ENCODE measurements at regions not wholly inside any gene's neighbourhood (a gene's known extent, or its start where the extent isn't known, plus 50 kb on each side); places are given as distances from the start of the nearest gene placed in this dataset.
A peak's percentile ranks its signal among the peaks of the same experiment; 100 is the strongest.
"Not testable (repeated sequence)": the region's sequence is repeated elsewhere in the genome, so short reads cannot be mapped to it uniquely, and the experiment has no call there.

DNA sequence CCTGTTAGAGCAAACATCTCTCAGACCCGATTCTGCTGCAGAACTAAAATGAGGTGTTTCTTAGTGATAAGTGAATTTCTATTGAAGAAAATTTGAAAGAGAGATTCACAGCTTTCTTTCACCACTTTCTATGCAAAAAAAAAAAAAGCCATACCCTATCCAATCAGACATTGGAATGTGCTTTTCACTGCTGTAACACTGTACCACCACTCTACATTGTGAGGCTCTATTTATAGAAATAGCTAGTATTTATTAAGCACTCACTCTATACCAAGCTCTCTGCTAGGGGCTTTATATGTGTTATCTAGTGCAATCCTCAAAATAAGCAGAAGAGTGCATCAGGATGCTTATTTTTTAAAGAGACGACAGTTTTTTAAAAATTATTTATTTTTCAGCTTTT, 580.6 kb upstream of the VRK2 start:
- H3K9me3 ChIP-seq (ENCODE audit: low read length): no peaks in the 10 kb centered on the region
- H3K9ac ChIP-seq (ENCODE audit: low read length): no peak overlapping the region
- DNase-seq: no peak

DNA sequence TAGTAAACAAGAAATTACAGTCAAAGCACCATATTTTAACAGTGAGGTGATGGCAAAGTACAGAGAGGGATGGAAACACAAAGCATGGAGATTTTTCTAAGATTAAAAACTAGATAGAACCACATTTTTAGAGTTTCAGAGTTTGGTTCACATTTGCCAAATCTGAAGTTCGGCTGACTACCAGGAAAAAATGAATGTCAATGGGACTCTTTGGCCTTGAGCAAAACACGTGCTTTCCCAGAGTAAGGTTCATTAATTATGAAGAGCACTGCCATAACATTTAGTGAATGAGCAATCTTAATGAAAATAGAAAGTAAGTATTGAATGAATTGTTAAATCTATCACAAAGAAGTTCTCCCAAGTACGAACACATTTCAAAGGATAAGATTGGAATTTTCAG, 571.2 kb upstream of the VRK2 start:
- no peaks in the 10 kb centered on the region for H4K20me1 ChIP-seq (ENCODE audit: insufficient read depth, low read depth, low read length)
- no peak overlapping the region for H3K4me3 ChIP-seq (ENCODE audit: low read length)
- no peaks in the 10 kb centered on the region for H3K4me1 ChIP-seq (ENCODE audit: low read length)
- no peaks in the 10 kb centered on the region for H3K9me3 ChIP-seq (ENCODE audit: low read length)
- H3K9me2 ChIP-seq (replicated peaks; ENCODE audit: insufficient read depth, low read length): no peaks in the 10 kb centered on the region
- H2AFZ ChIP-seq (ENCODE audit: low read length): no peak overlapping the region
- H3K36me3 ChIP-seq (ENCODE audit: insufficient read depth, low read length): no peaks in the 10 kb centered on the region
- no peaks in the 10 kb centered on the region for H3K79me2 ChIP-seq (ENCODE audit: low read length)
- no peak overlapping the region for H3K9ac ChIP-seq (ENCODE audit: low read length)
- H3K4me2 ChIP-seq (ENCODE audit: low read depth, low read length, poor library complexity, severe bottlenecking): no peak overlapping the region
- DNase-seq: no peak
- no peaks in the 10 kb centered on the region for H3K27me3 ChIP-seq (ENCODE audit: low read length)
- no peak overlapping the region for H3K27ac ChIP-seq (ENCODE audit: low read length)

More for the DNA sequence above, 580.6 kb upstream of the VRK2 start:
- no peak overlapping the region for H2AFZ ChIP-seq (ENCODE audit: low read length)
- H3K4me2 ChIP-seq (ENCODE audit: low read depth, low read length, poor library complexity, severe bottlenecking): no peak overlapping the region
- H3K4me3 ChIP-seq (ENCODE audit: low read length): no peak overlapping the region
- no peaks in the 10 kb centered on the region for H4K20me1 ChIP-seq (ENCODE audit: insufficient read depth, low read depth, low read length)
- H3K27ac ChIP-seq (ENCODE audit: low read length): no peak overlapping the region
- no peaks in the 10 kb centered on the region for H3K9me2 ChIP-seq (replicated peaks; ENCODE audit: insufficient read depth, low read length)
- no peaks in the 10 kb centered on the region for H3K79me2 ChIP-seq (ENCODE audit: low read length)
- H3K36me3 ChIP-seq (ENCODE audit: insufficient read depth, low read length): no peaks in the 10 kb centered on the region
- no peaks in the 10 kb centered on the region for H3K27me3 ChIP-seq (ENCODE audit: low read length)
- no peaks in the 10 kb centered on the region for H3K4me1 ChIP-seq (ENCODE audit: low read length)

DNA sequence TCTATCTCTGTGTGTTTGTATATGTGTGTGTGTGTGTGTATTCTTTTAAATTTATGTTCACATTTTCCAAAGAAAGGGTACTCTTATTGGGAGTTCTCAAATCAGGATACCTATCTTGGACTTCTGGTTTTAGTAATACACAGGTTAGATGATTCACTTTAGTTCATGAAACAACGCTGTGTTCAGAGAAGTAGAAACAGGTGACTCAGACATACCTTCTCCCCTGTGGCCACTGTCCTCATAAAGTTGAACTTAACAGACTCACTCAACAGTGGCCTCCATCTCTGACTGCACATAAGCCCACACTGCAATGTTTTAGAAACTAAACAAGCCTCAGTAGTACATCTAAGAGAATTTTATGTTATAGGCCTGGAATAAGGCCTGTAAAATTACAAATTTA, 566.6 kb upstream of the VRK2 start:
- Histone ChIP-seq H3K36me3 (ENCODE audit: insufficient read depth, low read length) (no peaks in the 10 kb centered on the region), H2AFZ (ENCODE audit: low read length) (no peak overlapping the region), H3K4me3 (ENCODE audit: low read length) (no peak overlapping the region), H3K4me2 (ENCODE audit: low read depth, low read length, poor library complexity, severe bottlenecking) (no peak overlapping the region), H3K79me2 (ENCODE audit: low read length) (no peaks in the 10 kb centered on the region), H3K9me3 (ENCODE audit: low read length) (no peaks in the 10 kb centered on the region), H3K27me3 (ENCODE audit: low read length) (no peaks in the 10 kb centered on the region), H3K4me1 (ENCODE audit: low read length) (no peaks in the 10 kb centered on the region), H3K9me2 (replicated peaks; ENCODE audit: insufficient read depth, low read length) (0 out of 2 replicates have a peak, but pooled peaks cover 1% of the 10 kb centered on the region), H3K9ac (ENCODE audit: low read length) (no peak overlapping the region), H4K20me1 (ENCODE audit: insufficient read depth, low read depth, low read length) (no peaks in the 10 kb centered on the region), H3K27ac (ENCODE audit: low read length) (no peak overlapping the region)
- no peak for DNase-seq

DNA sequence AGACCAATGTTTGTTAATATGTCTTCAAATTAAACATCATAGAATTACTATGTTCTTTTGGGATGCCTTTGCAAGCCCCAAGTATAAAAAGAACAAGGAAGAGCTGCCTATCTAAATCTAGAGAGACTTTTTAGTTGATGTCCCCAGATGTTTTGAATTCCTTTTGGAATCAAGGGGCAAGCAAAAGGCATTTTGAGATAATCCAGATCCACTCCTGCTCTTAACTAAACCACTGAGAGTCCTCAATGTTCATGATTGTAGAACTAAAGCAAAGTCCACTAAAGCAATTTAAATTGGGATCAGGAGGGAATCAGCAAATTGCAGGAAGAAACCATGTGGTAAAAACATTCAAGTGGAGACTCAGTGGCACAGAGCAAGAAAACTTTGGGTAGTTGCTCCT, 558.5 kb upstream of the VRK2 start:
- Histone ChIP-seq H3K9me2 (replicated peaks; ENCODE audit: insufficient read depth, low read length) (0 out of 2 replicates have a peak, but pooled peaks cover 4% of the 10 kb centered on the region), H3K36me3 (ENCODE audit: insufficient read depth, low read length) (no peaks in the 10 kb centered on the region), H3K4me1 (ENCODE audit: low read length) (no peaks in the 10 kb centered on the region), H3K4me2 (ENCODE audit: low read depth, low read length, poor library complexity, severe bottlenecking) (no peak overlapping the region), H3K27me3 (ENCODE audit: low read length) (no peaks in the 10 kb centered on the region), H3K27ac (ENCODE audit: low read length) (no peak overlapping the region), H3K4me3 (ENCODE audit: low read length) (no peak overlapping the region), H2AFZ (ENCODE audit: low read length) (no peak overlapping the region), H3K79me2 (ENCODE audit: low read length) (no peaks in the 10 kb centered on the region), H4K20me1 (ENCODE audit: insufficient read depth, low read depth, low read length) (no peaks in the 10 kb centered on the region), H3K9me3 (ENCODE audit: low read length) (no peaks in the 10 kb centered on the region), H3K9ac (ENCODE audit: low read length) (no peak overlapping the region)
- DNase-seq: no peak

DNA sequence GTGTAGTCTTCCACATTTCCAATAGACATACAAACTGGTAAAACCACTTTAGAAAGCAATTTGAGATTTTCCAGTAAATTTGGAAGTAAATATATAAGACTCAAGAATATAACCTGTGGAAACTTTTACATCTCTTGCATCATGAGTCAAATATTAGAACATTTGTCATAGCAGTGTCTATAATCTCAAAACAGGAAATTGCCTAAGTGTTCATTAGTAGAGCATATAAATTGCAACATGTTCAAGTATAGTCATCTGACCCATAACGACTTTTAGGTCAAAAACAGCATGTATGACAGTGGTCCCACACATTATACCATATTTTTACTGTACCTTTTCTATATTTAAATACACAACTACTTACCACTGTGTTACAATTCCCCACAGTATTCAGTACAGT, 555.9 kb upstream of the VRK2 start:
- H3K79me2 ChIP-seq (ENCODE audit: low read length): no peaks in the 10 kb centered on the region
- H3K9me2 ChIP-seq (replicated peaks; ENCODE audit: insufficient read depth, low read length): no peaks in the 10 kb centered on the region
- H3K27ac ChIP-seq (ENCODE audit: low read length): no peak overlapping the region
- H3K4me1 ChIP-seq (ENCODE audit: low read length): no peaks in the 10 kb centered on the region
- no peaks in the 10 kb centered on the region for H3K9me3 ChIP-seq (ENCODE audit: low read length)
- H3K4me3 ChIP-seq (ENCODE audit: low read length): no peak overlapping the region
- H2AFZ ChIP-seq (ENCODE audit: low read length): no peak overlapping the region
- no peak overlapping the region for H3K4me2 ChIP-seq (ENCODE audit: low read depth, low read length, poor library complexity, severe bottlenecking)
- no peaks in the 10 kb centered on the region for H3K36me3 ChIP-seq (ENCODE audit: insufficient read depth, low read length)
- no peak overlapping the region for H3K9ac ChIP-seq (ENCODE audit: low read length)
- DNase-seq: no peak
- no peaks in the 10 kb centered on the region for H3K27me3 ChIP-seq (ENCODE audit: low read length)
- no peaks in the 10 kb centered on the region for H4K20me1 ChIP-seq (ENCODE audit: insufficient read depth, low read depth, low read length)

DNA sequence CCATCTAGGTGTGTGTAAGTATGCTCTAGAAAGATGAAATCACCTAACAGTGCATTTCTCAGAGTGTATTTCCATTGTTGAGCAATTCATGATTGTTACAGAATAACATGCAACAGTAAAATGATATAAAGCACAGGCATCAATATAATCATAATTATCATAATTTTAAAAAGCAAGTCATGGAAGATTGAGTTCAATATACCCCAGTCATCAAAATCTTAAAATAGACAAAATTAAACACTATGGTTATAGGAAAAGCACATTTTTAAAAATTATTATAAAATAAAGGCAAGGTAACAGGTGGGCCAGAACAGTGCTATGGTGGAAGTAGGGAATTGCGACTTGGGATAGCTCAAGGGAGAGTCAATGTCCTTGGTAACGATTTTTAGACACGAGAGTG, 555.4 kb upstream of the VRK2 start:
- no peaks in the 10 kb centered on the region for H3K9me3 ChIP-seq (ENCODE audit: low read length)
- no peak overlapping the region for H3K4me3 ChIP-seq (ENCODE audit: low read length)
- H3K9me2 ChIP-seq (replicated peaks; ENCODE audit: insufficient read depth, low read length): no peaks in the 10 kb centered on the region
- no peaks in the 10 kb centered on the region for H3K4me1 ChIP-seq (ENCODE audit: low read length)
- H4K20me1 ChIP-seq (ENCODE audit: insufficient read depth, low read depth, low read length): no peaks in the 10 kb centered on the region
- H3K36me3 ChIP-seq (ENCODE audit: insufficient read depth, low read length): no peaks in the 10 kb centered on the region
- no peak overlapping the region for H3K27ac ChIP-seq (ENCODE audit: low read length)
- no peak overlapping the region for H3K4me2 ChIP-seq (ENCODE audit: low read depth, low read length, poor library complexity, severe bottlenecking)
- H3K27me3 ChIP-seq (ENCODE audit: low read length): no peaks in the 10 kb centered on the region
- no peak for DNase-seq
- H2AFZ ChIP-seq (ENCODE audit: low read length): no peak overlapping the region
- no peaks in the 10 kb centered on the region for H3K79me2 ChIP-seq (ENCODE audit: low read length)
- H3K9ac ChIP-seq (ENCODE audit: low read length): no peak overlapping the region

DNA sequence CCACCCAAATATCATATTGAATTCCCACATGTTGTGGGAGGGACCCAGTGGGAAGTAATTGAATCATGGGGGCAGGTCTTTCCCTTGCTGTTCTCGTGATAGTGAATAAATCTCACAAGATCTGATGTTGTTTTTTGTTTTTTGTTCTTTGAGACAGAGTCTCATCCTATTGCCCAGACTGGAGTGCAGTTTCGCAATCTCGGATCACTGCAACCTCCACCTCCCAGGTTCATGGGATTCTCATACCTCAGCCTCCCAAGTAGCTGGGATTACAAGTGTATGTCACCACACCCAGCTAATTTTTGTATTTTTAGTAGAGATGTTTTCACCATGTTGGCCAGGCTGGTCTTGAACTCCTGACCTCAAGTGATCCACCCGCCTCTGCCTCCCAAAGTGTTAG, 552.6 kb upstream of the VRK2 start:
- H3K4me3 ChIP-seq (ENCODE audit: low read length); H3K79me2 ChIP-seq (ENCODE audit: low read length); H4K20me1 ChIP-seq (ENCODE audit: insufficient read depth, low read depth, low read length); H3K4me1 ChIP-seq (ENCODE audit: low read length); H3K4me2 ChIP-seq (ENCODE audit: low read depth, low read length, poor library complexity, severe bottlenecking); H2AFZ ChIP-seq (ENCODE audit: low read length); H3K27ac ChIP-seq (ENCODE audit: low read length); H3K36me3 ChIP-seq (ENCODE audit: insufficient read depth, low read length); H3K9me2 ChIP-seq (replicated peaks; ENCODE audit: insufficient read depth, low read length); H3K9ac ChIP-seq (ENCODE audit: low read length); H3K27me3 ChIP-seq (ENCODE audit: low read length); H3K9me3 ChIP-seq (ENCODE audit: low read length); DNase-seq: not testable (repeated sequence)

DNA sequence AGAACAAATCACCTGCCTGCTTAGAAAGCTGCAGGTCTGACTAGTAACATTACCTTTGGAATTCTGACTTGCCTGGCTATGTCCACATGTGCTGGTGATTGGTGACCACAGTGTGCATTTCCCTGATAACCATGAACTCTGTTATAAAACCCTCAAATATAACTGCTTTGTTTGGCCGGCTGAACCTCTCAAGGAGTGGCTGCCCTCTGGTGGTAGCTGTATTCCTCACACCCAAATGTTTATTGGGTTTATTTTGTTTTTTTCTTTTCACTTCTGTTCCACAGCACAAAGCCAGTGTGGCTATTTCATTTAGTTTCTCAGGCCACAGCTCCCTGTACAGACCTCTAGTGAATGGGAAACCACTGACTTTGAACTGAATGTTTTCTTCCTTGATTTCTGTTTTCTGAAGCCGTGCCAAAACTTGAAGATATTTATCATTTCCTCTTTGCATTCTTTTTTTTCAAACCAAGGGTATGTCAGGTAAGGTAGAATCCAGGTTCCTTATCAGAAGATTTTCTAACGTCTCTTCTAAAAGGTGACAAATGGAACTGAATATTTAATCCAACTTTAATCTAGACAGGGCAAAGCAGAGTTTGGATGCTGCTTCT, 549.0 kb upstream of the VRK2 start:
- H3K79me2 ChIP-seq (ENCODE audit: low read length): no peaks in the 10 kb centered on the region
- no peak overlapping the region for H3K4me2 ChIP-seq (ENCODE audit: low read depth, low read length, poor library complexity, severe bottlenecking)
- H3K4me1 ChIP-seq (ENCODE audit: low read length): no peaks in the 10 kb centered on the region
- DNase-seq: peak; percentile 76
- H3K9ac ChIP-seq (ENCODE audit: low read length): no peak overlapping the region
- no peaks in the 10 kb centered on the region for H3K9me2 ChIP-seq (replicated peaks; ENCODE audit: insufficient read depth, low read length)
- no peaks in the 10 kb centered on the region for H3K27me3 ChIP-seq (ENCODE audit: low read length)
- H3K9me3 ChIP-seq (ENCODE audit: low read length): no peaks in the 10 kb centered on the region
- no peaks in the 10 kb centered on the region for H3K36me3 ChIP-seq (ENCODE audit: insufficient read depth, low read length)
- no peak overlapping the region for H2AFZ ChIP-seq (ENCODE audit: low read length)
- H3K27ac ChIP-seq (ENCODE audit: low read length): no peak overlapping the region
- H3K4me3 ChIP-seq (ENCODE audit: low read length): no peak overlapping the region
- no peaks in the 10 kb centered on the region for H4K20me1 ChIP-seq (ENCODE audit: insufficient read depth, low read depth, low read length)

DNA sequence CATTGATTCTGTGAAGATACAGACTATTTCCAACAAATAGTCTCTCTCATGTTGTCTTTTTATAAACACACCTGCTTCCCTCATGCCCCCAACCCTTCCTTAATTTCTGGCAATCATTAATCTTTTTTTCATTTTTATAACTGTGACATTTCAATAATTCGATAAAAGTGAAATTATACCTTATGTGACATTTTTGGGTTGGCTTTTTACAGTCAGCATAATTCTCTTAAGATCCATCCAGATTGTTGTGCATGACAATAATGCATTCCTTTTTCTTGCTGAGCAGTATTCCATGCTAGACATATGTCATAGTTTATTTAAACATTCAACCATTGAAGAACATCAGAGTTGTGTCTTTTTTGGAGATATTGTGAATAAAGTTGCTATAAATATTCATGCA, 541.8 kb upstream of the VRK2 start:
- Histone ChIP-seq H2AFZ (ENCODE audit: low read length) (no peak overlapping the region), H3K4me3 (ENCODE audit: low read length) (no peak overlapping the region), H3K27ac (ENCODE audit: low read length) (no peak overlapping the region), H3K9me3 (ENCODE audit: low read length) (no peaks in the 10 kb centered on the region), H3K9ac (ENCODE audit: low read length) (no peak overlapping the region), H3K27me3 (ENCODE audit: low read length) (no peaks in the 10 kb centered on the region), H3K4me1 (ENCODE audit: low read length) (no peaks in the 10 kb centered on the region), H3K79me2 (ENCODE audit: low read length) (no peaks in the 10 kb centered on the region), H4K20me1 (ENCODE audit: insufficient read depth, low read depth, low read length) (no peaks in the 10 kb centered on the region), H3K36me3 (ENCODE audit: insufficient read depth, low read length) (no peaks in the 10 kb centered on the region), H3K9me2 (replicated peaks; ENCODE audit: insufficient read depth, low read length) (no peaks in the 10 kb centered on the region), H3K4me2 (ENCODE audit: low read depth, low read length, poor library complexity, severe bottlenecking) (no peak overlapping the region)
- no peak for DNase-seq

Measured in Karpas-422 (cell line).